ENCODE measurements at regions not wholly inside any gene's neighbourhood (a gene's known extent, or its start where the extent isn't known, plus 50 kb on each side); places are given as distances from the start of the nearest gene placed in this dataset.
A peak's percentile ranks its signal among the peaks of the same experiment; 100 is the strongest.

GRCh38 chr22:49507607-49508292, 319.9 kb downstream of the BRD1 start:
- DNase-seq (ENCODE audit: low read depth): no peak

- no peak for DNase-seq (ENCODE audit: low read depth)
Measured at GRCh38 chr22:49506010-49506400, 321.7 kb downstream of the BRD1 start.

DNA sequence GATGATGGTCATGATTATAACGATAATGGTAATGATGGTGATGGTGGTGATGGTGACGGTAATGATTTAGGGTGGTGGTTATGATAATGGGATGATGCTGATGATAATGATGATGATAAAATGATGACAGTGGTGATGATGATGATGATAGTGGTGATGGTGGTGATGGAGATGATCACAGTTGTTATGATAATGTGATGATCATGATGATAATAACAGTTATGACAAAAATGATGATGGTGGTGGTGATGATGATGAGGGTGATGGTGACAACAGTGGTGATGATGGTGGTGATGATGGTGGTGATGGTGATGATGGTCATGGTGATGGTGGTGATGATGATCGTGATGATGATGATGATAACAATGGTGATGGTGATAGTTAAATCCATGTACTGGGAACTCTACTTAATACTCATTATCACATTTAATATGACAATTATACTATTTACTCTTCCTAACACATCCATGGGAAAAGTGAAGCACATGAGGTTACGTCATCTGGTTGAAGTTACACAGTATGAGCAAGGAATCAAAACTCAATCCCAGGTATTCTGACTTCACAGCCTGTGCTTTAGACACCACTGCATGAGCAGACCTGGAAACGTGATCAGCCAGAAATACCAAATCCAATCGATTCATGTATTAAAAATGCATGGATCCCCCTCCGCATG, 322.2 kb downstream of the BRD1 start:
- DNase-seq (ENCODE audit: low read depth): no peak

- no peak for DNase-seq (ENCODE audit: low read depth)
Measured at GRCh38 chr22:49503896-49504521, 323.7 kb downstream of the BRD1 start.

- DNase-seq (ENCODE audit: low read depth): no peak
Measured at GRCh38 chr22:49503321-49503720, 324.4 kb downstream of the BRD1 start.

GRCh38 chr22:49502126-49502826, 325.4 kb downstream of the BRD1 start:
- peak; percentile 4 for DNase-seq (ENCODE audit: low read depth)

DNA sequence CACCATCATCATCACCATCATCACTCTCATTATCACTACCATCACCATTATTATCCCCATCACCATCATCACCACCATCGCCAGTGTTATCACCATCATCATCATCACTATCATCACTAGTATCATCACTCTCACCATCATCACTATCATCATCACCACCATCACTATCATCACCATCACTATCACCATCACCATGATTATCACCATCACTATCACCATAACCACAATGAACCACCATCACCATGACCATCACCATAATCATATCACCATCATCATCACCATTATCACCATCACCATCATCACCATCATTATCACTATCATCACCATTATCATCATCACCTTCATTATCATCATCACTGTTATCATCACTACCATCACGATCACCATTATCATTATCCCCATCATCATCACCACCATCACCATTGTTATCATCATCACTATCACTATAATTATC, 326.7 kb downstream of the BRD1 start:
- DNase-seq (ENCODE audit: low read depth): no peak

DNA sequence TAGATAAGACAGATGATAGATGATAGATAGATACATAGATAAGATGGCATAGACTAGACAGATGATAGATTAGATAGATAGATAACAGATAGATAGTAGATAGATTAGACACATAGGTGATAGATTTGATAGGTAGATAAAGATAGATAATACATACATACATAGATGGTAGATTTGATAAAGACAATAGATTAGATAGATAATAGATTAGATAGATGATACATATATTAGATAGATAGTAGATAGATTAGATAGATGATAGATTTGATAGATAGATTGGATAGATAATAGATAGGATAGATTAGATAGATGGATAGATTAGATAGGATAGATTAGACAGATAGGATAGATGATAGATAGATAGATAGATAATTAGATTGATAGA, 327.6 kb downstream of the BRD1 start:
- no peak for DNase-seq (ENCODE audit: low read depth)

DNA sequence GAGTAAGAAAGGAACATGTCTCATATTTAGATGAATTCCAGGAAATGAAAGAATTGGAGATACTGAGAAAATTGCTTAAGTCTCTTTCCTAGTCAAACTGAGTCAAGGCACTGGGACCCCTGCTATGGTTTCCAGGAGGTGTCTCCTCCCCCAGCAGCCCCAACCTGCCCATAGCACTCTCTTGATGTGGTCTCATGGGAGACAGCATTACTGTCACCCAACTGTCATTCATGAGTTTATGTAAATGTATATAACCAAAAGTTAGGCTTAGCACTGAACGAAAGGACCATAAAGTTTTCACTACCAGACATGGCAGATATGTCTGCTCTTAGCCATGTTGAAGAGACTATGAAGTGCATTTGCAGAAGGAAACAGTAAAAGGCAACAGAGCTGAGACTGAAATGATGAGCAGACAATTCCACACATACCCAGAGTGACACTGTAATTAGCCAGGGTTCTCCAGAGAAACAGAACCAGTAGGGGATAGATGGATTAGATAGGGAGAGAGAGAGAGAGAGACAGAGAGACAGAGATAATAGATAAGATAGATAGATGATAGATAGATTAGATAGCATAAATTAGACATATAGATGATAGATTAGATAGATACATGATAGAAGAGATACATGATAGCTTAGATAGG, 328.1 kb downstream of the BRD1 start:
- DNase-seq (ENCODE audit: low read depth): no peak

DNA sequence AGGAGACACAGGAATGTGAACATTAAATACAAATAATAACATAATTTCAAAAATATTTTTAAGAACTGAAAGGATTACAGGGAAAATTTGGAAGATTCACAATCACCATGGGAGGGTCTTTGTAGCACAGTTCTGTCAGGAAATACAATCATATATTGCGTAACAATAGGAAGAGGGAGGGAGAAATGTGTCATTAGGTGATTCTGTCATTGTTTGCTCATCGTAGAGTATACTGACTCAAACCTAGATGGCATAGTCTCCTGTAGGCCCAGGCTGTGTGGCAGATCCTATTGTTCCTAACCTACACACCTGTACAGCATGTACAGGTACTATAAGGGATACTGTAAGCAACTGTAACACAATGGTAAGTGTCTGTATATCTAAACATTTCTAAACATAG, 330.4 kb downstream of the BRD1 start:
- DNase-seq (ENCODE audit: low read depth): no peak

DNA sequence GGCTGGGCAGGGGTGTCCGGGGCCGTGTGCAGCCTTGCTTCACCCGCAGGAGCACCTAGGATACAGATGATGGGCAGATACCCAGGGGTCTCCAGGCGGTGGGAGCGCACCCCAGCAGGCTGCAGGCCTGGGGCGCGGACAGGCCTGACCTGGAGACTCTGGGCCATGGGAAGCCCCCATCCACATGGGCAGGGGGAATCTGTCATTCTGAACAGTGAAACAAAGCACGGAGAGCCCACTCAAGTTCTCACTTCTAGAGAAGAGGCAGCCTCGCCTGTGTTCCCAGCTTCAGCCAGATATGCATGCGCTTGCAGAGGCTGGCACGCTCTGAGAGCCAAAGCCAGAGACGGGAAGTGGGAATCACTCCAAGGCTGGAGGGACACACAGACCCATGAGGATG, 333.1 kb downstream of the BRD1 start:
- no peak for DNase-seq (ENCODE audit: low read depth)

- no peak for DNase-seq (ENCODE audit: low read depth)
Measured at GRCh38 chr22:49492741-49493251, 334.9 kb downstream of the BRD1 start.

DNA sequence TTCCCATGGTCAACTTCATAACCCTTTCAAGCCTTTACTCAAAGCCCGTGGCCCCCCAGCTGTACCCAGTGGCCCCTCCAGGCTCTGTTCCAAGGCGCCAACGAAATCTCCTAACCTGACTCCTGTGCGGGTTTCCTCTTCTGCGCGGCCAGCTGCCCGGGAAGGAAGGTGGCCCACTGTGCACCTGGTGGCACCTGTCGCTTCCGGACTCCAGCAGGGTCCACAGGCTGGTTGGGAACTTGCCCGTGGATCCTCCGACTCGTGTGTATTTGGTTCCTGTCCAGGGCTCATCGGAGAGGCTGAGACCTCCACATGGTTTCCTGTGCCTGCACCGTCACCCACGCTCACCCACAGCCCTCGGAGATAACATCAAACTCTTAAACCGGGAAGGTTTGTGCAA, 335.4 kb downstream of the BRD1 start:
- no peak for DNase-seq (ENCODE audit: low read depth)

- no peak for DNase-seq (ENCODE audit: low read depth)
Measured at GRCh38 chr22:49491726-49492125, 335.9 kb downstream of the BRD1 start.

- DNase-seq (ENCODE audit: low read depth): no peak
Measured at GRCh38 chr22:49491221-49491635, 336.4 kb downstream of the BRD1 start.

- no peak for DNase-seq (ENCODE audit: low read depth)
Measured at GRCh38 chr22:49490692-49491091, 337.0 kb downstream of the BRD1 start.

DNA sequence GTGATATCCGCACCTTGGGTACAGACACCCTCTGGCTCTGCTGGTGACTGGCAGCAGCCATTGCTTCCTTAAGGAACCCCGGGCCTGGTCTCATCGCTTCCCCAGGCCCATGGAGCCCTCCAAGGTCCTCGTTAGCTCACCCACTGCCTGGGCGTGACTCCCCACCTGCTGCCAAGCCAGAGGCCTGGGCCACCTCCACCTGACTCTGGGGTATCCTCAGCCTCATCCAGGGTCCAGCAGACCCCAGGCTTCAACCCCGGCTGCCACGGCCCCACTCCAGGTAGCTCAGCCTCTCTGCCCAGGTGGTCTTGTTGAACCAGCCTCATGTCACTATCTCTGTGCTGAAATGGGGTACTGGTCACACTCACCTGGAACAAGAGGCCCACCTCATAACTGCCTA, 337.9 kb downstream of the BRD1 start:
- no peak for DNase-seq (ENCODE audit: low read depth)

DNA sequence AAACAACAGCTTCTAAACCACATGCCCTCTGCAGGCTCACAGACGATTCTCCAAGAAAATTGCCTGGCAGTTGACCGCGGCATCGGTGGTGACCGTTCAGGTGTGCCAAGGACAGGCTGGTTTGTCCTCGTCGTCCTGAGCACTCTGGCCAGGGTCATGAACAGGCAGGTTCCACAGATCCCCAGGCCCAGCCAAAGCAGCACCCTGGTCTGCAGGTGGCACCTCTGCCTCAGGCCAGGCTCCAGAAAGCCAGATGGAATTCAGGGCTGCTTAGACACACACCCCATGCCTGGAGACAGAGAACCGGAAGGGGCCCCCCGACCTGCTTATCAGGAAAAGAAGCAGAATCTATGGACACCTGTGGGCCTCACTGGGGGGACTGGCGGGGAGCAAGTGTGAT, 338.7 kb downstream of the BRD1 start:
- no peak for DNase-seq (ENCODE audit: low read depth)

DNA sequence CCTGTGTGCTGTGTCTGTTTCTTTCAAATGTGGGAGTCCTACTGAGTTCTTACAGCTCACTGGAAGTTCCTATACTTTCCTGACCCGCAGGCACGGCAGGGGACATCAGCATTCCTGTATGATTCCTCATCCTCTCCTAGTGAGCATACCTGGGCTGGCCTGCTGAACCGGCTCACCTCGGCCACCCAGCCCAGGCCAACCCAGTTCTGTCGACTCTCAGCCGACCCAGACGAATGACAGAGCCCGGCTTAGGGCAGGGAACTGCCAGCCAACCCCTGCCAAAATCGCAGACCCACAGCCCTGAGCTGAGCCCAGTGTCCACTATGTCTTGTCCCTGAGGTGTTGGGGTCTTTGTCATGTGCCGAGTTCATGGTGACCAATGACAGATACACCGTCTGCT, 339.7 kb downstream of the BRD1 start:
- no peak for DNase-seq (ENCODE audit: low read depth)

- DNase-seq (ENCODE audit: low read depth): no peak
Measured at GRCh38 chr22:49486225-49486624, 341.4 kb downstream of the BRD1 start.

DNA sequence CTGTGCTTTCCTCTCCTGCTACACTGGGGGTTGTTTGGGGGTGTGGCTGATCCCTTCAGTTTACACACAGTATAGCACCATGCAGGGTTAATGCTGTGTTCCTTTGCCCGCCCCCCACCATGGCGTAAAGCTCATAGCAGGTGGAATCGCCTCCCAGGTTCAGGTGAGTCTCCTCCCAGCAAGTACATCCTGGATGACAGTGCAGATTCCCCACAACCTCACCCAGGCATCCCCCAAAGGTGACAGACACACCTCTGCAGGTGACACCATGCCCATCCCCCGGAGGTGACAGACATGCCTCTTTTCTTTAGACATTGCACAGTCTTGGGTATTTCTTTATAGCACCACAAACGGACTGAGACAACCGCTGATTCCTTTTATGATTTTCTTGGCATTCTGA, 343.7 kb downstream of the BRD1 start:
- DNase-seq (ENCODE audit: low read depth): no peak

GRCh38 chr22:49483281-49483870, 344.3 kb downstream of the BRD1 start:
- DNase-seq (ENCODE audit: low read depth): no peak
